ENCODE measurements at regions not wholly inside any gene's neighbourhood (a gene's known extent, or its start where the extent isn't known, plus 50 kb on each side); places are given as distances from the start of the nearest gene placed in this dataset.

DNA sequence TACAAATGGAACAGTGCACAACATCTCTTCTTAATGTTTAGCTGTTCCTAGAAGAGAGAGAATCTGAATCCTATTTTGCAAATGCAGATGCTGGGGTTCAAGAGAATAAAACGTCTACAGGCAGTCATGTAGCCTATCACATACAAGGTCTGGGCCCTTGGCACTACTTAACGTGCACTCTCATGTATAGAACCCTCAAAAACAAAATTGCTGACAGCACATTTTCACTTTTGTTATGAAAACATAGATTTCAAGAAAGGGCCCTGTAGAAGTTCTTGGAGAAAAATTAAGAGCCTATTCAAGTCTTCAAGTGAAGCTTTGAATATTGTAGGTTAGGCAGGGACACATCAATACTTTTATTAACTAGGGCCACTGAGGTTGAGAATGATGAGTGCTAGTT lies 504.3 kb upstream of the FAM98A start:
- H4K20me1 ChIP-seq (ENCODE audit: low read length), result no peaks in the 10 kb centered on the region
- H3F3A ChIP-seq (ENCODE audit: low read length, unreplicated experiment), result peaks cover 12% of the 10 kb centered on the region
- H3K79me2 ChIP-seq (ENCODE audit: low read length), result no peaks in the 10 kb centered on the region
- peaks cover 42% of the 10 kb centered on the region for H3K4me1 ChIP-seq (ENCODE audit: insufficient read depth, low read length)
- no peaks in the 10 kb centered on the region for H3K27me3 ChIP-seq (ENCODE audit: low read length)
- no peaks in the 10 kb centered on the region for H3K36me3 ChIP-seq (ENCODE audit: low read depth, low read length)
- peak overlapping the region; percentile 94 for H3K27ac ChIP-seq (ENCODE audit: low read length)
- intact Hi-C loops (cut with micrococcal nuclease), result no loop called here
- H3K9me3 ChIP-seq (ENCODE audit: low read length), result no peaks in the 10 kb centered on the region
- 0 out of 2 replicates have a peak overlapping the region, but pooled peaks have one; percentile 20 for H2AFZ ChIP-seq (ENCODE audit: low read length)
- no TSS peak for BruUV-seq (replicated peaks)
- peak overlapping the region; percentile 77; the same call in 1 of the 2 replicates for H3K4me2 ChIP-seq (ENCODE audit: low read length)
- no peak for DNase-seq
- H3K9me2 ChIP-seq (replicated peaks; ENCODE audit: low read length), result no peaks in the 10 kb centered on the region
- ChIA-PET CTCF (no interaction called here), POLR2A (ENCODE audit: unreplicated experiment) (no interaction called here)
- H3K9ac ChIP-seq (ENCODE audit: low read length), result no peak overlapping the region
- TF ChIP-seq, protein P1, sequence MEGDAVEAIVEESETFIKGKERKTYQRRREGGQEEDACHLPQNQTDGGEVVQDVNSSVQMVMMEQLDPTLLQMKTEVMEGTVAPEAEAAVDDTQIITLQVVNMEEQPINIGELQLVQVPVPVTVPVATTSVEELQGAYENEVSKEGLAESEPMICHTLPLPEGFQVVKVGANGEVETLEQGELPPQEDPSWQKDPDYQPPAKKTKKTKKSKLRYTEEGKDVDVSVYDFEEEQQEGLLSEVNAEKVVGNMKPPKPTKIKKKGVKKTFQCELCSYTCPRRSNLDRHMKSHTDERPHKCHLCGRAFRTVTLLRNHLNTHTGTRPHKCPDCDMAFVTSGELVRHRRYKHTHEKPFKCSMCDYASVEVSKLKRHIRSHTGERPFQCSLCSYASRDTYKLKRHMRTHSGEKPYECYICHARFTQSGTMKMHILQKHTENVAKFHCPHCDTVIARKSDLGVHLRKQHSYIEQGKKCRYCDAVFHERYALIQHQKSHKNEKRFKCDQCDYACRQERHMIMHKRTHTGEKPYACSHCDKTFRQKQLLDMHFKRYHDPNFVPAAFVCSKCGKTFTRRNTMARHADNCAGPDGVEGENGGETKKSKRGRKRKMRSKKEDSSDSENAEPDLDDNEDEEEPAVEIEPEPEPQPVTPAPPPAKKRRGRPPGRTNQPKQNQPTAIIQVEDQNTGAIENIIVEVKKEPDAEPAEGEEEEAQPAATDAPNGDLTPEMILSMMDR (conservative IDR thresholded peaks at IDR 0.05; ENCODE audit: low read depth, low read length), result no peak
- ATAC-seq, result no peak
- no peak overlapping the region for H3K4me3 ChIP-seq (ENCODE audit: low read length)

DNA sequence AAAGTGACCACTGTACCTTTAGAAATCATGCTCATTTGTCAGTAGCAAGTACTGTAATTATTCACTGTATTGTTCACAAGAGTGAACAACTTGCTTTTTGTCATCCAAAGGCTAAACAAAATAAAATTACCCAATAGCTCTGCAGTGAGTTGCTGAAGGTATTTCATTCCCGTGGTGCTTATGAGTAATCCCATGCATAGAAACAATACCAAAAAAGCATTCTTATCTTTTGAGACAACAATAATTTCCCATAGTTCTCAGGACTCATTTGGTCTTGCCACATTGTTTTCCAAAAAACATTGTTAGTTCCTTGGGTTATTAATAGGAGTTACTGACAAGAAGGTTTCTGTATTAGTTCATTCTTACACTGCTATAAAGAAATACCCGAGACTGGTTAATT lies 503.2 kb upstream of the FAM98A start:
- Histone ChIP-seq H3K27ac (ENCODE audit: low read length) (no peak overlapping the region), H3F3A (ENCODE audit: low read length, unreplicated experiment) (peaks cover 12% of the 10 kb centered on the region), H3K79me2 (ENCODE audit: low read length) (no peaks in the 10 kb centered on the region), H2AFZ (ENCODE audit: low read length) (no peak overlapping the region), H3K9me2 (replicated peaks; ENCODE audit: low read length) (no peaks in the 10 kb centered on the region), H3K27me3 (ENCODE audit: low read length) (no peaks in the 10 kb centered on the region), H3K9me3 (ENCODE audit: low read length) (no peaks in the 10 kb centered on the region), H3K4me1 (ENCODE audit: insufficient read depth, low read length) (peaks cover 37% of the 10 kb centered on the region), H4K20me1 (ENCODE audit: low read length) (no peaks in the 10 kb centered on the region), H3K4me2 (ENCODE audit: low read length) (no peak overlapping the region), H3K4me3 (ENCODE audit: low read length) (no peak overlapping the region), H3K36me3 (ENCODE audit: low read depth, low read length) (no peaks in the 10 kb centered on the region), H3K9ac (ENCODE audit: low read length) (no peak overlapping the region)
- POLR2A ChIA-PET (ENCODE audit: unreplicated experiment), result no interaction called here
- ATAC-seq, result no peak
- TF ChIP-seq, protein P1 (conservative IDR thresholded peaks at IDR 0.05; ENCODE audit: low read depth, low read length), result no peak
- TF ChIP-seq EZH2phosphoT487 (IDR thresholded peaks at IDR 0.05; ENCODE audit: borderline replicate concordance, low read length) (no peak), EZH2 (IDR thresholded peaks at IDR 0.05; ENCODE audit: low read length, unreplicated experiment) (no peak)
- CTCF ChIA-PET, result no interaction called here
- BruUV-seq (replicated peaks), result no TSS peak
- intact Hi-C loops (cut with micrococcal nuclease), result no loop called here
- DNase-seq, result peak; percentile 10

DNA sequence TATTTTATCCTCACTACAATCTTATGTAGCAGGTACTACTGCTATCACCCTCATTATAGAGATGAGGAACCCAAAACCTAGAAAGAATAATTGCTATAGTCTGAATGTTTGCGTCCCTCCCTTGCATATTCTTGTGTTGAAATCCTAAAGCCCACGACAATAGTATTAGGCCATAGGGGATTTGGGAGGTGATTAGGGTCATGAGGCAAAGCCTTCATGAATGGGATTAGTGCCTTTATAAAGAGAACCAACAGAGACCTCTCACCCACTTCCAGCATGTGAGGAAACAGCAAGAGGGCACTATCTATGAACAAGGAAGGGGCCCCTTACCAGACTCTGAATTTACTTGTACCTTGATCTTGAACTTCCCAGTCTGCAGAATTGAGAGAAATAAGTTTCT lies 500.3 kb upstream of the FAM98A start:
- no peaks in the 10 kb centered on the region for H3K27me3 ChIP-seq (ENCODE audit: low read length)
- no peak overlapping the region for H3K4me3 ChIP-seq (ENCODE audit: low read length)
- CTCF ChIA-PET, result no interaction called here
- no peaks in the 10 kb centered on the region for H4K20me1 ChIP-seq (ENCODE audit: low read length)
- intact Hi-C loops (cut with micrococcal nuclease), result loop anchor here (10.0 kb wide), 1 partner anchor 255 kb away; no protein-coding TSS in a partner anchor
- H3K36me3 ChIP-seq (ENCODE audit: low read depth, low read length), result no peaks in the 10 kb centered on the region
- BruUV-seq (replicated peaks), result no TSS peak
- no peak overlapping the region for H3K9ac ChIP-seq (ENCODE audit: low read length)
- no peaks in the 10 kb centered on the region for H3K79me2 ChIP-seq (ENCODE audit: low read length)
- H3K4me2 ChIP-seq (ENCODE audit: low read length), result no peak overlapping the region
- H2AFZ ChIP-seq (ENCODE audit: low read length), result no peak overlapping the region
- no peak for TF ChIP-seq EZH2 (IDR thresholded peaks at IDR 0.05; ENCODE audit: low read length, unreplicated experiment)
- TF ChIP-seq EZH2phosphoT487 (IDR thresholded peaks at IDR 0.05; ENCODE audit: borderline replicate concordance, low read length), result no peak
- TF ChIP-seq, protein P1 (conservative IDR thresholded peaks at IDR 0.05; ENCODE audit: low read depth, low read length), result no peak
- H3K4me1 ChIP-seq (ENCODE audit: insufficient read depth, low read length), result peaks cover 12% of the 10 kb centered on the region
- DNase-seq (no peak), ATAC-seq (no peak)
- no peaks in the 10 kb centered on the region for H3K9me3 ChIP-seq (ENCODE audit: low read length)
- H3K27ac ChIP-seq (ENCODE audit: low read length), result no peak overlapping the region
- POLR2A ChIA-PET (ENCODE audit: unreplicated experiment), result no interaction called here
- H3K9me2 ChIP-seq (replicated peaks; ENCODE audit: low read length), result no peaks in the 10 kb centered on the region
- peaks cover 6% of the 10 kb centered on the region for H3F3A ChIP-seq (ENCODE audit: low read length, unreplicated experiment)
